OCI-LY3 (cell line): ENCODE measurements at regions not wholly inside any gene's neighbourhood (a gene's known extent, or its start where the extent isn't known, plus 50 kb on each side); places are given as distances from the start of the nearest gene placed in this dataset.

Experiments used
- EZH2phosphoT487 ChIP-seq: fragments of 200-600 bp; shearing (Covaris generic); IDR thresholded peaks from 2 replicates; pipeline ENCODE4 v1.6.1; 2018; ENCODE audit warnings: antibody characterized with exemption, mixed run types, low read depth
- TF ChIP-seq, protein P1 (sequence below): fragments of 200-600, 300-600 bp; sonication (generic); IDR thresholded peaks from 2 replicates; pipeline ENCODE4 v1.5.1; 2014; ENCODE audit warnings: antibody characterized with exemption, low read length, low read depth

DNA sequence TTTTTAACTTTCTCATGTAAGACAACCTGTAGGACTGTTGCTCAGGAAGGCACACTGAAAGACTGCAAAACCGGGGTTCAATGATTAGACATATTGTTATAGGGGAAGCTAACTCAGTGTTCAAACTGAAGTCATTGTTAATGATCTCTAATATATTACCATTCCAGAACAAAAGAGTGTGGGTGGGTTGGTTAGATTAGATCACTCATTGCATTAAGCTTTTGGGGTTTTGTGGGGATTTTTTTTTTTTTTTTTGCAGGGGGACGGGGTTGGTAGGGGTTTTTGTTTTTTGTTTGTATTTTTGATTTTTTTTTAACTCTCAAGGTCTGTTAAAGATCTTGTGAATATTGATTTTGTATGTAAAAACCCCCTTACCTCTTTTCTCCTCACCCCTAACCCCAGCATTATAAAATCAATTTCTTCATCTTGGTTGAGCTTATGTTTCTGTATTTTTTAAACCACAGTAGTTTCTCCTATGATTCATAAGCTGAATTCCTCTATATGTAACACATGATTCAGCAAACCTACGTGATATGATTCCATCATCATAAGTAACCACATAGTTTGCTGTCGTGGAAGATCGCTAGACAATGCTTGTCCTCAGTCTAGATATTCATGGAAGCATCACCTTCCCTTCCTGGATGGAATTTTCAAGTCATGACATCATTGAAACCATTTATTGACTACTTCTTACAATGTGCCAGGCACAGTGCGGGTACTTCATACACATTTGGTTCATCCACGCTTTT lies 544.1 kb upstream of the MDFIC2 start:
- TF ChIP-seq, protein P1, sequence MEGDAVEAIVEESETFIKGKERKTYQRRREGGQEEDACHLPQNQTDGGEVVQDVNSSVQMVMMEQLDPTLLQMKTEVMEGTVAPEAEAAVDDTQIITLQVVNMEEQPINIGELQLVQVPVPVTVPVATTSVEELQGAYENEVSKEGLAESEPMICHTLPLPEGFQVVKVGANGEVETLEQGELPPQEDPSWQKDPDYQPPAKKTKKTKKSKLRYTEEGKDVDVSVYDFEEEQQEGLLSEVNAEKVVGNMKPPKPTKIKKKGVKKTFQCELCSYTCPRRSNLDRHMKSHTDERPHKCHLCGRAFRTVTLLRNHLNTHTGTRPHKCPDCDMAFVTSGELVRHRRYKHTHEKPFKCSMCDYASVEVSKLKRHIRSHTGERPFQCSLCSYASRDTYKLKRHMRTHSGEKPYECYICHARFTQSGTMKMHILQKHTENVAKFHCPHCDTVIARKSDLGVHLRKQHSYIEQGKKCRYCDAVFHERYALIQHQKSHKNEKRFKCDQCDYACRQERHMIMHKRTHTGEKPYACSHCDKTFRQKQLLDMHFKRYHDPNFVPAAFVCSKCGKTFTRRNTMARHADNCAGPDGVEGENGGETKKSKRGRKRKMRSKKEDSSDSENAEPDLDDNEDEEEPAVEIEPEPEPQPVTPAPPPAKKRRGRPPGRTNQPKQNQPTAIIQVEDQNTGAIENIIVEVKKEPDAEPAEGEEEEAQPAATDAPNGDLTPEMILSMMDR: no peak
- TF ChIP-seq EZH2phosphoT487: no peak
